GM10266 (cell line): ENCODE measurements at regions not wholly inside any gene's neighbourhood (a gene's known extent, or its start where the extent isn't known, plus 50 kb on each side); places are given as distances from the start of the nearest gene placed in this dataset.
"Not testable (repeated sequence)": the region's sequence is repeated elsewhere in the genome, so short reads cannot be mapped to it uniquely, and the experiment has no call there.

Experiments used
- DNase-seq: peaks from one replicate; pipeline ENCODE4 v3.0.0; 2012; ENCODE audit errors: extremely low spot score
- TF ChIP-seq, protein P1 (sequence below): IDR thresholded peaks from 2 replicates; pipeline ENCODE4 v1.5.1; 2012; ENCODE audit warnings: mild to moderate bottlenecking, low read depth; ENCODE audit not compliant: control insufficient read depth, insufficient read depth; ENCODE audit errors: missing control alignments

DNA sequence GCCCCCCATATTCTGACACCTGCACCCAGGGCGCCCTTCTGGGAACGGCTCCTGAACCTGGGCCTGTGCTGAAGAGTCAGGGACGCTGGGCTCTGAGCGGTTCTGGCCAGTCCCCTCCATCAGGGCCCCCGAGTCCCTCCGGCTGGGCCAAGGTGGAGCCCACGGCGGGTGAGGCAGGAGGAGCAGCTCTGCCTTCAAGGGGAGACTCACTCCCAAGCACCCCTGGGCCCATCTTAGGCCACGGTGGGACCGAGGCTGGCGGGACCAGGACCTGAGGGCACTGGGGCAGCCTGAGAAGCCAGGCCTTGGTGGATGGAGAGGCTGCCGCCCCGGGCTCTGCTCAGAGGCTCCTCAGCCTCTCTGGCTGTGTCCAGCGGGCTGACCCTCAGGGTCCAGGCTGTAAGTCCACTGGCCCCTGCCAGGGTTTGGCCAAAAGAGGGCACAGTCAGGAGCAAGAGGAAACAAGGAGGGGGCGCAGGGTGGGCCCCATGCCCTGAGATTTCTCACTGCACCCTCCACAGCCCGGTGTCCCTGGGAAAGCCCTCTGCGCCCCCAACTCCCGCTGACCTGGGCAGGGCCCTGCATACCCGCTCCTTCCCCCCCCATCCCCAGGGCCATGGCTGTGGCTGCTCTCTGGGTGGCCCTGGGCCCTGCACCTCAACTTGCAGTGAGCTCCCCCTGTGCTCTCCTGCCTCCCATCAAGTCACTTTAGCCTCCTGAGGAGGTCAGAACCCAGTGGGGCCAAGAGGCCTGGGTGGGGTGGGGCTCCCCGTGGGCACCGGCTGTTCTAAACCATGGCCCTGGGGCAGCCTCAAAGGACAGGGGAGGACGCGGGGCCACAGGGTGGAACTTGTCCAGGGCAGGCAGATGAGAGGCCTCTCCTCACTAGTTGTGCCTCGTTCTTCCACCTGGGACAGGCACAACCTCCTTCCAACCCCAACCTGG lies 266.4 kb upstream of the SFSWAP start:
- TF ChIP-seq, protein P1, sequence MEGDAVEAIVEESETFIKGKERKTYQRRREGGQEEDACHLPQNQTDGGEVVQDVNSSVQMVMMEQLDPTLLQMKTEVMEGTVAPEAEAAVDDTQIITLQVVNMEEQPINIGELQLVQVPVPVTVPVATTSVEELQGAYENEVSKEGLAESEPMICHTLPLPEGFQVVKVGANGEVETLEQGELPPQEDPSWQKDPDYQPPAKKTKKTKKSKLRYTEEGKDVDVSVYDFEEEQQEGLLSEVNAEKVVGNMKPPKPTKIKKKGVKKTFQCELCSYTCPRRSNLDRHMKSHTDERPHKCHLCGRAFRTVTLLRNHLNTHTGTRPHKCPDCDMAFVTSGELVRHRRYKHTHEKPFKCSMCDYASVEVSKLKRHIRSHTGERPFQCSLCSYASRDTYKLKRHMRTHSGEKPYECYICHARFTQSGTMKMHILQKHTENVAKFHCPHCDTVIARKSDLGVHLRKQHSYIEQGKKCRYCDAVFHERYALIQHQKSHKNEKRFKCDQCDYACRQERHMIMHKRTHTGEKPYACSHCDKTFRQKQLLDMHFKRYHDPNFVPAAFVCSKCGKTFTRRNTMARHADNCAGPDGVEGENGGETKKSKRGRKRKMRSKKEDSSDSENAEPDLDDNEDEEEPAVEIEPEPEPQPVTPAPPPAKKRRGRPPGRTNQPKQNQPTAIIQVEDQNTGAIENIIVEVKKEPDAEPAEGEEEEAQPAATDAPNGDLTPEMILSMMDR: no peak
- DNase-seq: no peak

- TF ChIP-seq, protein P1: no peak
- DNase-seq: peak; percentile 35
Measured at GRCh38 chr12:131445184-131445774, 265.6 kb upstream of the SFSWAP start.

GRCh38 chr12:131445795-131446194 lies 265.1 kb upstream of the SFSWAP start:
- TF ChIP-seq, protein P1: no peak
- DNase-seq: no peak

GRCh38 chr12:131447636-131448035 lies 263.3 kb upstream of the SFSWAP start:
- DNase-seq: not testable (repeated sequence)

GRCh38 chr12:131448254-131448795 lies 262.6 kb upstream of the SFSWAP start:
- DNase-seq: no peak
- TF ChIP-seq, protein P1: no peak

- DNase-seq: no peak
- TF ChIP-seq, protein P1: no peak
Measured at GRCh38 chr12:131449027-131449426, 261.9 kb upstream of the SFSWAP start.

DNA sequence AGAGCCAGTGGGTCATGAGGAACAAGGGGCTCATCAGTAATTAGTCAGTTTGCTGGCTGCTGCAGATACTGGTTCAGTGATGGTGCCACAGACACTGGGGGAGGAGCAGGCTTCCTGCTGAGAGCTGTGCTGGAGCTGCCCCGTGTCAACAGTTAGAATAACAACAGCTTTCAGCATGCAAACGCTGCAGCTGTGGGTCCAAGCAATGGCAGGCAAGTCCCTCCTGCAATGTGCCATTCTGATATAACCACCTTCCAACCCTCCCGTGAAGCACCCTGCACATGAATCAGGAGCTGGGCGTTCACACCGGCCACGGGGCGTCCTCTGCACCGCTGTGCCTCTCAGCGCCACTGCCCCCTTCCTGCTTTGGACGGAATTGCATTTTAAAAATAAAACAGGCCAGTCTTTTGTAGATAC lies 258.4 kb upstream of the SFSWAP start:
- TF ChIP-seq, protein P1: peak; percentile 68
- peak; percentile 71 for DNase-seq
